ENCODE measurements at regions not wholly inside any gene's neighbourhood (a gene's known extent, or its start where the extent isn't known, plus 50 kb on each side); places are given as distances from the start of the nearest gene placed in this dataset.

- DNase-seq (ENCODE audit: low read depth) = peak; percentile 22
- H3K4me3 ChIP-seq (ENCODE audit: low read depth, low read length) = no peak overlapping the region
- TF ChIP-seq CTCF (conservative IDR thresholded peaks at IDR 0.05; ENCODE audit: low read depth, low read length) = no peak
Observed at GRCh38 chr20:63071541-63072181, 64.9 kb upstream of the BHLHE23 start.

GRCh38 chr20:63070771-63071540 is 64.2 kb upstream of the BHLHE23 start:
- no peak overlapping the region for H3K4me3 ChIP-seq (ENCODE audit: low read depth, low read length)
- no peak for TF ChIP-seq CTCF (conservative IDR thresholded peaks at IDR 0.05; ENCODE audit: low read depth, low read length)
- no peak for DNase-seq (ENCODE audit: low read depth)

- H3K4me3 ChIP-seq (ENCODE audit: low read depth, low read length) = no peak overlapping the region
- no peak for DNase-seq (ENCODE audit: low read depth)
- TF ChIP-seq CTCF (conservative IDR thresholded peaks at IDR 0.05; ENCODE audit: low read depth, low read length) = no peak
Observed at GRCh38 chr20:63070301-63070625, 63.5 kb upstream of the BHLHE23 start.

- DNase-seq (ENCODE audit: low read depth) = no peak
- TF ChIP-seq CTCF (conservative IDR thresholded peaks at IDR 0.05; ENCODE audit: low read depth, low read length) = no peak
- no peak overlapping the region for H3K4me3 ChIP-seq (ENCODE audit: low read depth, low read length)
Observed at GRCh38 chr20:63068711-63069367, 62.1 kb upstream of the BHLHE23 start.

GRCh38 chr20:63067721-63068560 is 61.2 kb upstream of the BHLHE23 start:
- TF ChIP-seq CTCF (conservative IDR thresholded peaks at IDR 0.05; ENCODE audit: low read depth, low read length) = no peak
- no peak for DNase-seq (ENCODE audit: low read depth)
- no peak overlapping the region for H3K4me3 ChIP-seq (ENCODE audit: low read depth, low read length)

GRCh38 chr20:63067266-63067635 is 60.5 kb upstream of the BHLHE23 start:
- no peak overlapping the region for H3K4me3 ChIP-seq (ENCODE audit: low read depth, low read length)
- no peak for TF ChIP-seq CTCF (conservative IDR thresholded peaks at IDR 0.05; ENCODE audit: low read depth, low read length)
- no peak for DNase-seq (ENCODE audit: low read depth)
